ENCODE measurements at regions not wholly inside any gene's neighbourhood (a gene's known extent, or its start where the extent isn't known, plus 50 kb on each side); places are given as distances from the start of the nearest gene placed in this dataset.
A peak's percentile ranks its signal among the peaks of the same experiment; 100 is the strongest.

DNA sequence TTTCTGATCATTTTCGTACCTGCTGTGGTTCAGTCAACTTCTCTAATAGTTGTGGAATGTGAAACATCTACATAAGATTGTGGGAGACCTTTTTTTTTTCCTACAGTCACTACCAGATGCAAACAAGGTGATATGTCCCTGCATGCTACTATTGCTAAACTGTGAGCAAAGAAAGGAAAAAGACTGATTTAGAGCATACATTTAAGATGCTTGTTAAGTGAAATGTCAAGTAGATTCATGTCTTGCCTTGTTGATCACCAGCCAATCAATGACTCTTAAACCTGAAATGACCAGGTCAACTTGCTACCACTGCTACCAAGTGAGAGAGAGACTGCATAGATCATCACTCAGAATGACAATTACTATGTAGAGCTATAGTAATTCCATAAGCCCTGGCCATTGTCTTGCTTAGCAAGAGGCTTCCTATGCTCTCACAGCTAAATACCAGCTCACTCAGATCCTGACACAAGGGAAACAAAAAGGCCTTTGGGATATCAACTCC lies 84.3 kb upstream of the SKAP2 start:
- H3K27ac Mint-ChIP-seq = peak overlapping the region; percentile 99
- ATAC-seq (peak; percentile 98), DNase-seq (ENCODE audit: low spot score) (no peak)
- H3K36me3 Mint-ChIP-seq = no peaks in the 10 kb centered on the region
- H3K9me3 Mint-ChIP-seq = no peaks in the 10 kb centered on the region
- ChIA-PET CTCF (interaction anchor here (1.5 kb wide), 1 partner anchor 202 kb away, joined by 4 read pairs; no protein-coding TSS in a partner anchor), POLR2A (interaction anchor here (0.7 to 1.4 kb wide), 2 partner anchors 11 to 123 kb away, joined by 3 to 4 read pairs; no protein-coding TSS in a partner anchor)
- TF ChIP-seq, protein P1, sequence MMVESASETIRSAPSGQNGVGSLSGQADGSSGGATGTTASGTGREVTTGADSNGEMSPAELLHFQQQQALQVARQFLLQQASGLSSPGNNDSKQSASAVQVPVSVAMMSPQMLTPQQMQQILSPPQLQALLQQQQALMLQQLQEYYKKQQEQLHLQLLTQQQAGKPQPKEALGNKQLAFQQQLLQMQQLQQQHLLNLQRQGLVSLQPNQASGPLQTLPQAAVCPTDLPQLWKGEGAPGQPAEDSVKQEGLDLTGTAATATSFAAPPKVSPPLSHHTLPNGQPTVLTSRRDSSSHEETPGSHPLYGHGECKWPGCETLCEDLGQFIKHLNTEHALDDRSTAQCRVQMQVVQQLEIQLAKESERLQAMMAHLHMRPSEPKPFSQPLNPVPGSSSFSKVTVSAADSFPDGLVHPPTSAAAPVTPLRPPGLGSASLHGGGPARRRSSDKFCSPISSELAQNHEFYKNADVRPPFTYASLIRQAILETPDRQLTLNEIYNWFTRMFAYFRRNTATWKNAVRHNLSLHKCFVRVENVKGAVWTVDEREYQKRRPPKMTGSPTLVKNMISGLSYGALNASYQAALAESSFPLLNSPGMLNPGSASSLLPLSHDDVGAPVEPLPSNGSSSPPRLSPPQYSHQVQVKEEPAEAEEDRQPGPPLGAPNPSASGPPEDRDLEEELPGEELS (CRISPR knock-in tag; IDR thresholded peaks at IDR 0.05) = 0 out of 2 replicates have a peak, but pooled peaks have one; percentile 26
- TF ChIP-seq, protein P2, sequence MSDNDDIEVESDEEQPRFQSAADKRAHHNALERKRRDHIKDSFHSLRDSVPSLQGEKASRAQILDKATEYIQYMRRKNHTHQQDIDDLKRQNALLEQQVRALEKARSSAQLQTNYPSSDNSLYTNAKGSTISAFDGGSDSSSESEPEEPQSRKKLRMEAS (CRISPR knock-in tag; IDR thresholded peaks at IDR 0.05) = no peak
- TF ChIP-seq NR2C2 (CRISPR knock-in tag; IDR thresholded peaks at IDR 0.05) (no peak), ZNF138 (CRISPR knock-in tag; conservative IDR thresholded peaks at IDR 0.05) (no peak), IRF2 (CRISPR knock-in tag; IDR thresholded peaks at IDR 0.05; ENCODE audit: borderline replicate concordance, low read depth) (no peak), NR1H2 (CRISPR knock-in tag; IDR thresholded peaks at IDR 0.05) (no peak), CBFB (CRISPR knock-in tag; IDR thresholded peaks at IDR 0.05; ENCODE audit: low read depth) (no peak), FOXP1 (CRISPR knock-in tag; IDR thresholded peaks at IDR 0.05; ENCODE audit: borderline replicate concordance) (no peak)
- no peaks in the 10 kb centered on the region for H3K27me3 Mint-ChIP-seq (ENCODE audit: low read depth)
- peak overlapping the region; percentile 28 for H3K4me3 Mint-ChIP-seq
- peaks cover 79% of the 10 kb centered on the region for H3K4me1 Mint-ChIP-seq

DNA sequence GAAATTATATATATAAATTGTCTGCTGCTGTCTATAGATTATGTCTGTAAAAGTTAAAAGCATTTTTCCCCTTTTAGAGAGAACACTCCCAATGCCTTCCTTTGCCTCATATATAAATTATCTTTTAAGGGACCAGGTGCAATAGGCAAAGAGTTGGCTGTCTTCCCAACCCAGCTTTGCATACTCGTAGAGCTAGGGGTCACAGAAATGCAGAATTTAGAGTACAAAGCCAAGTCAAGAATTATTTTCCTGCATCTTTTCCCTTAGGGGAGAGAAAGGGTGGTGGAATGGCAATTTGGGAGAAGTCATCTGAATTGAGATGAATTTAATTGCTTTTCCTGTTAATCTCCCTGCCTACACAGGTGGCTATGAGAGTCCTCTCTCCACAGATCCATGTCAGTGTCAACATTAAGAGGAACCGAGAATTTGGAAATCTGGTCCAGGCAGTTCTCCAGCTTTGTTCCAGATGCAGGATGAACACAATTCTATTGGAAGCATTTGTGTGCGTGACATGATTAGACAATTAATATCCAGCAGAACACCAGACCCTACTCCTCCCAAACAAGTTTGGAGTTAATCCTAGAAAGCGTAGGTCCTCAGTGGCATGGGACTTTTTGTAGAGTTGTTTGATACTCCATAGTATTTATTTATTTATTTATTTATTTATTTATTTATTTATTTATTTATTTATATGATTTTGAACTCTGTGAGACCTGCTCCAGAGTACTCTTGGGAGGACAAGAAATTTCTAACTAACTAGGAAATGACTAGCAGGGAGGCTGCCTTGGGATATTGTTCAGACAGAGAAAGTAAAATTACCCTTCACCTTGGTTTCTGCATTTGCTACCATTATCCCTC lies 80.3 kb upstream of the SKAP2 start:
- Mint-ChIP-seq H3K27me3 (ENCODE audit: low read depth) (no peaks in the 10 kb centered on the region), H3K9me3 (no peaks in the 10 kb centered on the region), H3K4me3 (peak overlapping the region; percentile 8), H3K4me1 (peaks cover 76% of the 10 kb centered on the region), H3K36me3 (no peaks in the 10 kb centered on the region), H3K27ac (peak overlapping the region; percentile 69)
- ATAC-seq = no peak
- CTCF ChIA-PET = no interaction called here
- no peak for DNase-seq (ENCODE audit: low spot score)
- POLR2A ChIA-PET = no interaction called here
- TF ChIP-seq FOXP1 (CRISPR knock-in tag; IDR thresholded peaks at IDR 0.05; ENCODE audit: borderline replicate concordance) (no peak), NFATC4 (CRISPR knock-in tag; IDR thresholded peaks at IDR 0.05) (no peak), GRHL2 (CRISPR knock-in tag; IDR thresholded peaks at IDR 0.05; ENCODE audit: insufficient replicate concordance, severe bottlenecking) (no peak), SOX15 (CRISPR knock-in tag; IDR thresholded peaks at IDR 0.05) (no peak)
- TF ChIP-seq, protein P2 (CRISPR knock-in tag; IDR thresholded peaks at IDR 0.05) = no peak

DNA sequence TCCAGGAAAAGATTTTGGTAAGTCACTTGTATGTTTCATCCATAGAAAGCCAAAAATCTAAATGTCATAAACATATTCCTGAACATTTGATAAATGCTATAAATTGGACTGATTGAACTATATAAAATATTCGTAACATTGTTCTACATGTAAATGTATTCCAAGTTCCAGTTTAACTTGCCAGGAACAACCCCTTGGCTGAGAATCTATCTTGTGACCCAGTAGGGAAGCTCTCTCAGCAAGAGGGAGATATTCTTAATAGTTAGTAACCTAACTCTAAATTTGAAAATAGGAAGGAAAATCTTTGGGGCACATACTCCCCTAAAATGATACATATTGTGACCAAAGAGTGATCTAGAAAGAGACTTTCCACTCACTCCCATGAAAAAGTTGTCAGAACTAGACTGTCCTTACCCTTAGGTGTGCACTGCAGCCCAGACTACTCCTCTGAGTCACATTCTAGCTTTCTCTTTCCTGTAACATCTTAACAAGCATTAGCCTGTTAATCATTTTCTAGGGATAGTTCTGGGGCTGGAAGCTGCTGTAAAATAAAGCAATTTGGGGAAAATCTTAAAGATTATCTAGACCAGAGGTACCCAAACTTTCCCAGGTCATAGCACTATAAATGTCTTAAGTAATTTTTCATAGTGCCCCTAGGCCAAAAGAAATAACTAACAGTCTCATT lies 73.7 kb upstream of the SKAP2 start:
- DNase-seq (ENCODE audit: low spot score) (no peak), ATAC-seq (no peak)
- H3K9me3 Mint-ChIP-seq = peaks cover 17% of the 10 kb centered on the region
- CTCF ChIA-PET = no interaction called here
- no peak overlapping the region for H3K4me3 Mint-ChIP-seq
- peaks cover 3% of the 10 kb centered on the region for H3K27me3 Mint-ChIP-seq (ENCODE audit: low read depth)
- peaks cover 18% of the 10 kb centered on the region for H3K36me3 Mint-ChIP-seq
- peaks cover 28% of the 10 kb centered on the region for H3K4me1 Mint-ChIP-seq
- POLR2A ChIA-PET = interaction anchor here (0.6 to 0.7 kb wide), 2 partner anchors 9 to 648 kb away, joined by 3 read pairs; no protein-coding TSS in a partner anchor
- no peak overlapping the region for H3K27ac Mint-ChIP-seq
- TF ChIP-seq CREB1 (CRISPR knock-in tag; IDR thresholded peaks at IDR 0.05) (no peak), NR3C1 (CRISPR knock-in tag; conservative IDR thresholded peaks at IDR 0.05; ENCODE audit: low read depth) (no peak), SMAD4 (CRISPR knock-in tag; IDR thresholded peaks at IDR 0.05) (no peak), SP1 (CRISPR knock-in tag; conservative IDR thresholded peaks at IDR 0.05) (no peak), ZNF219 (CRISPR knock-in tag; IDR thresholded peaks at IDR 0.05; ENCODE audit: borderline replicate concordance) (no peak), MXD4 (CRISPR knock-in tag; IDR thresholded peaks at IDR 0.05; ENCODE audit: borderline replicate concordance) (no peak), CBFB (CRISPR knock-in tag; IDR thresholded peaks at IDR 0.05; ENCODE audit: low read depth) (no peak), TEAD1 (CRISPR knock-in tag; IDR thresholded peaks at IDR 0.05) (no peak)
- TF ChIP-seq, protein P3, sequence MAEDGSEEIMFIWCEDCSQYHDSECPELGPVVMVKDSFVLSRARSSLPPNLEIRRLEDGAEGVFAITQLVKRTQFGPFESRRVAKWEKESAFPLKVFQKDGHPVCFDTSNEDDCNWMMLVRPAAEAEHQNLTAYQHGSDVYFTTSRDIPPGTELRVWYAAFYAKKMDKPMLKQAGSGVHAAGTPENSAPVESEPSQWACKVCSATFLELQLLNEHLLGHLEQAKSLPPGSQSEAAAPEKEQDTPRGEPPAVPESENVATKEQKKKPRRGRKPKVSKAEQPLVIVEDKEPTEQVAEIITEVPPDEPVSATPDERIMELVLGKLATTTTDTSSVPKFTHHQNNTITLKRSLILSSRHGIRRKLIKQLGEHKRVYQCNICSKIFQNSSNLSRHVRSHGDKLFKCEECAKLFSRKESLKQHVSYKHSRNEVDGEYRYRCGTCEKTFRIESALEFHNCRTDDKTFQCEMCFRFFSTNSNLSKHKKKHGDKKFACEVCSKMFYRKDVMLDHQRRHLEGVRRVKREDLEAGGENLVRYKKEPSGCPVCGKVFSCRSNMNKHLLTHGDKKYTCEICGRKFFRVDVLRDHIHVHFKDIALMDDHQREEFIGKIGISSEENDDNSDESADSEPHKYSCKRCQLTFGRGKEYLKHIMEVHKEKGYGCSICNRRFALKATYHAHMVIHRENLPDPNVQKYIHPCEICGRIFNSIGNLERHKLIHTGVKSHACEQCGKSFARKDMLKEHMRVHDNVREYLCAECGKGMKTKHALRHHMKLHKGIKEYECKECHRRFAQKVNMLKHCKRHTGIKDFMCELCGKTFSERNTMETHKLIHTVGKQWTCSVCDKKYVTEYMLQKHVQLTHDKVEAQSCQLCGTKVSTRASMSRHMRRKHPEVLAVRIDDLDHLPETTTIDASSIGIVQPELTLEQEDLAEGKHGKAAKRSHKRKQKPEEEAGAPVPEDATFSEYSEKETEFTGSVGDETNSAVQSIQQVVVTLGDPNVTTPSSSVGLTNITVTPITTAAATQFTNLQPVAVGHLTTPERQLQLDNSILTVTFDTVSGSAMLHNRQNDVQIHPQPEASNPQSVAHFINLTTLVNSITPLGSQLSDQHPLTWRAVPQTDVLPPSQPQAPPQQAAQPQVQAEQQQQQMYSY (CRISPR knock-in tag; IDR thresholded peaks at IDR 0.05) = no peak
- TF ChIP-seq, protein P4, sequence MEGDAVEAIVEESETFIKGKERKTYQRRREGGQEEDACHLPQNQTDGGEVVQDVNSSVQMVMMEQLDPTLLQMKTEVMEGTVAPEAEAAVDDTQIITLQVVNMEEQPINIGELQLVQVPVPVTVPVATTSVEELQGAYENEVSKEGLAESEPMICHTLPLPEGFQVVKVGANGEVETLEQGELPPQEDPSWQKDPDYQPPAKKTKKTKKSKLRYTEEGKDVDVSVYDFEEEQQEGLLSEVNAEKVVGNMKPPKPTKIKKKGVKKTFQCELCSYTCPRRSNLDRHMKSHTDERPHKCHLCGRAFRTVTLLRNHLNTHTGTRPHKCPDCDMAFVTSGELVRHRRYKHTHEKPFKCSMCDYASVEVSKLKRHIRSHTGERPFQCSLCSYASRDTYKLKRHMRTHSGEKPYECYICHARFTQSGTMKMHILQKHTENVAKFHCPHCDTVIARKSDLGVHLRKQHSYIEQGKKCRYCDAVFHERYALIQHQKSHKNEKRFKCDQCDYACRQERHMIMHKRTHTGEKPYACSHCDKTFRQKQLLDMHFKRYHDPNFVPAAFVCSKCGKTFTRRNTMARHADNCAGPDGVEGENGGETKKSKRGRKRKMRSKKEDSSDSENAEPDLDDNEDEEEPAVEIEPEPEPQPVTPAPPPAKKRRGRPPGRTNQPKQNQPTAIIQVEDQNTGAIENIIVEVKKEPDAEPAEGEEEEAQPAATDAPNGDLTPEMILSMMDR (IDR thresholded peaks at IDR 0.05) = no peak
